CD8-positive, alpha-beta memory T cell (primary cell): ENCODE measurements at regions not wholly inside any gene's neighbourhood (a gene's known extent, or its start where the extent isn't known, plus 50 kb on each side); places are given as distances from the start of the nearest gene placed in this dataset.

Experiments
- CTCF ChIA-PET: fragments of 350-600 bp; sonication (Branson Sonifier 250); formaldehyde crosslinking; loops from one replicate; lab custom pipeline; 2021; ENCODE audit warnings: antibody characterized with exemption; lab: Charles Lee
- POLR2A ChIA-PET: fragments of 350-600 bp; sonication (Branson Sonifier 250); formaldehyde crosslinking; loops from one replicate; lab custom pipeline; 2021; ENCODE audit warnings: antibody characterized with exemption; lab: Charles Lee
- DNase-seq, 5 donors: peaks; one replicate each; pipeline versions ENCODE4 v3.0.0 to v3.0.0-alpha.2; 2020 to 2022; ENCODE audit warnings: mixed read lengths in 1 of 5
- H3K27ac ChIP-seq: one replicate; pipeline ENCODE4 v1.7.0; 2013; ENCODE audit warnings: low read depth, mild to moderate bottlenecking, low read length, moderate library complexity
- H3K27me3 ChIP-seq: 2 replicates; pipeline ENCODE4 v1.7.0; 2013; ENCODE audit warnings: low read length, mild to moderate bottlenecking; ENCODE audit not compliant: insufficient read depth, poor library complexity, severe bottlenecking
- H3K36me3 ChIP-seq: 2 replicates; pipeline ENCODE4 v1.7.0; 2013; ENCODE audit warnings: mild to moderate bottlenecking, low read length, moderate library complexity; ENCODE audit not compliant: insufficient read depth
- H3K4me1 ChIP-seq: 2 replicates; pipeline ENCODE4 v1.7.0; 2013; ENCODE audit warnings: mild to moderate bottlenecking, low read length, moderate library complexity; ENCODE audit not compliant: insufficient read depth
- H3K4me3 ChIP-seq: 2 replicates; pipeline ENCODE4 v1.7.0; 2013; ENCODE audit warnings: mild to moderate bottlenecking, low read length
- H3K9me3 ChIP-seq: 2 replicates; pipeline ENCODE4 v1.7.0; 2013; ENCODE audit warnings: mild to moderate bottlenecking, low read length
- H3K27ac Mint-ChIP-seq, 8 donors: one replicate each; pipeline ENCODE4 v1.8.0; 2020 to 2021; ENCODE audit warnings: mixed read lengths in 8 of 8, mild to moderate bottlenecking in 6 of 8, inconsistent platforms in 3 of 8, moderate library complexity in 3 of 8
- H3K27me3 Mint-ChIP-seq, 2 donors: one replicate each; pipeline ENCODE4 v1.8.0; 2020 to 2021; ENCODE audit warnings: mixed read lengths in 2 of 2, mild to moderate bottlenecking in 1 of 2, moderate library complexity in 1 of 2
- H3K36me3 Mint-ChIP-seq, 3 donors: one replicate each; pipeline ENCODE4 v1.8.0; 2020 to 2021; ENCODE audit warnings: mixed read lengths in 3 of 3, inconsistent platforms in 1 of 3, mild to moderate bottlenecking in 1 of 3
- H3K4me1 Mint-ChIP-seq, 3 donors: one replicate each; pipeline ENCODE4 v1.8.0; 2020 to 2021; ENCODE audit warnings: mixed read lengths in 3 of 3, inconsistent platforms in 1 of 3, mild to moderate bottlenecking in 1 of 3
- H3K4me3 Mint-ChIP-seq, 7 donors: one replicate each; pipeline ENCODE4 v1.8.0; 2020 to 2021; ENCODE audit warnings: mixed read lengths in 7 of 7, mild to moderate bottlenecking in 6 of 7, moderate library complexity in 4 of 7, inconsistent platforms in 2 of 7
- H3K9me3 Mint-ChIP-seq, 5 donors: one replicate each; pipeline ENCODE4 v1.8.0; 2020 to 2022; ENCODE audit warnings: mixed read lengths in 5 of 5, mild to moderate bottlenecking in 3 of 5, moderate library complexity in 2 of 5, inconsistent platforms in 1 of 5

DNA sequence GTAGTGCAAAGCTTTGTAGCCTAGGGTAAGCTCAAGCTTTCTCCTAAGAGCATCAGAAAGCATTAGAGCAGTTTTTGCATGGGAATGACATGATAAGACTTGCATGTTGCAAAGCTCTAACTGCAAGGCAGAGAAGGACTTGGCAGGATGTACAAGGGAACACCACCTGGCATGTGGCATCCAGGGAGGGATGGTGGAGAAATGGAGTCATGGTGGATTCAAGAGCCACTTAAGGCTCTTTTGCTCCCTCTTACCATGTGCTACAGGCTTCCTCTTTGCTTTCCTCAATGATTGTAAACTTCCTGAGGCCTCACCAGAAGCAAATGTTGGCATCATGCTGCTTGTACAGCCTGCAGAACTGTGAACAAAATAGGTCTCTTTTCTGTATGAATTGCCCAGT, 266.0 kb downstream of the GLI2 start:
- Mint-ChIP-seq H3K4me1 (no peaks in the 10 kb centered on the region), H3K9me3 (no peaks in the 10 kb centered on the region), H3K4me3 (no peak overlapping the region), H3K36me3 (no peaks in the 10 kb centered on the region), H3K27me3 (no peaks in the 10 kb centered on the region), H3K27ac (no peak overlapping the region)
- H3K9me3 ChIP-seq: no peaks in the 10 kb centered on the region
- CTCF ChIA-PET: no interaction called here
- no peak overlapping the region for H3K27ac ChIP-seq
- H3K27me3 ChIP-seq: no peaks in the 10 kb centered on the region
- no peak for DNase-seq
- POLR2A ChIA-PET: no interaction called here
- H3K4me1 ChIP-seq: no peaks in the 10 kb centered on the region
- no peak overlapping the region for H3K4me3 ChIP-seq
- no peaks in the 10 kb centered on the region for H3K36me3 ChIP-seq

DNA sequence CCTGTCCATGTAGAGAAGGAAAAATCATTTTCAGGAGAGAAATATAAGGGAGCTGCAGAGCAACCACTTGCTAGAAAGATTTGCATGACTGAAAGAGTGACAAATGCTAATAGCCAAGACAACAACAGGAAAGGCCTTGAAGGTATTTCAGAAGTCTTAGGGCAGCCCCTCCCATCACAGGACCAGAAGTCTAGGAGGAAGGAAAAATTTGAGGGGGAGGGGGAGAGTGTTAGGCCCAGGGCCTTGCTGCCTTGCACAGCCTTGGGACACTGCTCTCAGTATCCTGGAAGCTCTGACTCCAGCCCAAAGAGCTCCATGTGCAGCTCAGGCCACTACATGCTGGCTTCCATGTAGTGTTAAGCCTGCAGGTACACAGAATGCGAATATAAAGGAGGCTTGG, 266.9 kb downstream of the GLI2 start:
- CTCF ChIA-PET: no interaction called here
- Mint-ChIP-seq H3K4me3 (no peak overlapping the region), H3K4me1 (no peaks in the 10 kb centered on the region), H3K36me3 (no peaks in the 10 kb centered on the region), H3K27me3 (no peaks in the 10 kb centered on the region), H3K9me3 (peaks cover 0 to under 1% (median 0%) of the 10 kb centered on the region in 5 donors), H3K27ac (no peak overlapping the region)
- Histone ChIP-seq H3K4me3 (no peak overlapping the region), H3K4me1 (no peaks in the 10 kb centered on the region), H3K9me3 (no peaks in the 10 kb centered on the region), H3K27ac (no peak overlapping the region), H3K27me3 (no peaks in the 10 kb centered on the region), H3K36me3 (no peaks in the 10 kb centered on the region)
- DNase-seq: no peak
- POLR2A ChIA-PET: no interaction called here

DNA sequence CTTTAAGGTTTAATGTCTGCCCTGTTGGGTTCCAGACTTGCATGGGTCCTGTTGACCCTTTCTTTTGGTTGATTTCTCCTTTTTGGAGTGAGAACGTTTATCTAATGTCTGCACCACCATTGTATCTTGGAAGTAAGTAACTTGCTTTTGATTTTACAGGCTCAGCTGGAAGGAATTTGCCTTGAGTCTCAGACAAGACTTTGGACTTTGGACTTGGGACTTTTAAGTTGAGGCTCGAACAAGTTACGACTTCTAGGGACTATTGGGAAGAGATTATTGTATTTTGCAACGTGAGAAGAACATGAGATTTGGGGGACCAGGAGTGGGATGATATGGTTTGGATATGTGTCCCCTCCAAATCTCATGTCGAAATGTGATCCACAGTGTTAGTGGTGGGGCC, 267.7 kb downstream of the GLI2 start:
- H3K4me3 Mint-ChIP-seq: no peak overlapping the region
- CTCF ChIA-PET: no interaction called here
- Histone ChIP-seq H3K4me1 (no peaks in the 10 kb centered on the region), H3K9me3 (no peaks in the 10 kb centered on the region), H3K27me3 (no peaks in the 10 kb centered on the region), H3K36me3 (no peaks in the 10 kb centered on the region), H3K27ac (no peak overlapping the region), H3K4me3 (no peak overlapping the region)
- DNase-seq: no peak
- no peaks in the 10 kb centered on the region for H3K36me3 Mint-ChIP-seq
- peaks cover 0 to 5% of the 10 kb centered on the region in 2 donors for H3K27me3 Mint-ChIP-seq
- H3K27ac Mint-ChIP-seq: no peak overlapping the region
- no peaks in the 10 kb centered on the region for H3K4me1 Mint-ChIP-seq
- POLR2A ChIA-PET: no interaction called here
- H3K9me3 Mint-ChIP-seq: peaks cover 0 to 5% (median 1%) of the 10 kb centered on the region in 5 donors

DNA sequence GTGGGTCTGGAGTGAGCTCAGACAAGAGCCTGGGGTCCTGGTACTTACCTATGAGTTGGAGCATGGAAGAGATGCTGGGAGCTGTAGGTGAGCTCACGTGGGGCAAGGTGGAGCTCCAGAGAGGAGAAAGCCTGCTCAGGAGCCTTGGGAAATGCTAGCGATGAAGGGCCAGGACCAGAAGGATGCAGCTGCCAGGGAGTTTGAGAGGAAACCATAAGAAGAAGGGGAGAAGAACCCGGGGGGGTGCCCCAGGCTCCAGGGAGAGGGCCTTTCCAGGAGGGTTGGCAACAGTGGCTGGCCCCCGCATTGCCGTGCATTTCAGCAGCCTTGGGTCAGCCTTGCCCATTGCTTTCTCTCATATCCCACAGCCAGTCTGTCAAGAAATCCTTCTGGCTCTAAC, 268.7 kb downstream of the GLI2 start:
- no peak overlapping the region for H3K4me3 ChIP-seq
- Mint-ChIP-seq H3K27ac (no peak overlapping the region), H3K9me3 (peaks cover 0 to 5% (median 1%) of the 10 kb centered on the region in 5 donors), H3K36me3 (no peaks in the 10 kb centered on the region), H3K4me1 (no peaks in the 10 kb centered on the region), H3K4me3 (no peak overlapping the region), H3K27me3 (peaks cover 4 to 13% of the 10 kb centered on the region in 2 donors)
- H3K27me3 ChIP-seq: no peaks in the 10 kb centered on the region
- H3K27ac ChIP-seq: no peak overlapping the region
- POLR2A ChIA-PET: no interaction called here
- H3K9me3 ChIP-seq: no peaks in the 10 kb centered on the region
- no peaks in the 10 kb centered on the region for H3K36me3 ChIP-seq
- no peaks in the 10 kb centered on the region for H3K4me1 ChIP-seq
- CTCF ChIA-PET: no interaction called here
- DNase-seq: no peak

DNA sequence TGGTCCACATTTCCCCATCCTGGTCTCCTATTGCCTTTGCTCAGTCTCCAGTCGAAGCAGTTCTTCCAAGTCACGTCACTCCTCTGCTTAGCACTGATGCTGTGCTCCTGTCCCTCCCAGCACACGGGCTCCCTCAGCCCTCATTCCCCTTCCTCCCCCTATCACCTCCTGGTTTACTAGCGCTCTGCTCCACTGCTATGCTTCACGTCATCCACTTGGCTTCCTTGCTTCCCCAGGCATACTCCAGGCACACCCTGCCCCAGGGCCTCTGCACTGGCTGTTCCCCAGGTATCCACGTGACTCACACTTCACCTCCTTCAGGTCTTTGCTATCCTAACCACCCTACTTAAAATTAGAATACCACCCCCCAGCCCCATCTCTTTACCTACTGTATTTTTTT, 269.3 kb downstream of the GLI2 start:
- H3K36me3 Mint-ChIP-seq: no peaks in the 10 kb centered on the region
- CTCF ChIA-PET: no interaction called here
- POLR2A ChIA-PET: no interaction called here
- H3K4me3 ChIP-seq: no peak overlapping the region
- H3K27ac ChIP-seq: no peak overlapping the region
- H3K27ac Mint-ChIP-seq: no peak overlapping the region
- H3K27me3 Mint-ChIP-seq: peaks cover 4 to 16% of the 10 kb centered on the region in 2 donors
- DNase-seq: no peak
- H3K9me3 ChIP-seq: no peaks in the 10 kb centered on the region
- no peaks in the 10 kb centered on the region for H3K4me1 ChIP-seq
- H3K4me1 Mint-ChIP-seq: no peaks in the 10 kb centered on the region
- no peaks in the 10 kb centered on the region for H3K27me3 ChIP-seq
- H3K36me3 ChIP-seq: no peaks in the 10 kb centered on the region
- no peak overlapping the region for H3K4me3 Mint-ChIP-seq
- H3K9me3 Mint-ChIP-seq: peaks cover 0 to 5% (median 1%) of the 10 kb centered on the region in 5 donors

DNA sequence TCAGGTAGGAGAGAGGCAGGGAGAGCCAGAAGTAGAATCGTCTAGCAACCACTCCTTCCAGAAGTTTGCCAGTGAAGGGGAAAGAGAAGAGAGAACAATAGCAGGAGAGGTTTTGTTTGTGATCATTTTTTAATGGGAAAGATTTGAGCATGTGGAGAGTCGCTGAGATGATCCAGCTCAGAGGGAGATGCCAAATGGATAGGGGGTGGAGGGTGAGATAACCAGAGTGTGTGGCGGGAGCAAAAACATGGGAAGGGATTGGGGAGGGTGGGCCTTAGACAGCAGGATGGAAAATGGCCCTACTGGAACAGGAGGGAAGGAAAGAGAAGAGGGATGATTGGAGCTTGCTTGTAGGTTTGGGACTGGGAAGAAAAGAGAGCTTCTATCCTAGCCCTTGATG, 269.8 kb downstream of the GLI2 start:
- no peaks in the 10 kb centered on the region for H3K9me3 ChIP-seq
- no peaks in the 10 kb centered on the region for H3K27me3 ChIP-seq
- no peak for DNase-seq
- H3K4me1 Mint-ChIP-seq: no peaks in the 10 kb centered on the region
- H3K27ac ChIP-seq: no peak overlapping the region
- H3K4me1 ChIP-seq: no peaks in the 10 kb centered on the region
- peaks cover 4 to 16% of the 10 kb centered on the region in 2 donors for H3K27me3 Mint-ChIP-seq
- no peak overlapping the region for H3K4me3 ChIP-seq
- H3K4me3 Mint-ChIP-seq: no peak overlapping the region
- H3K36me3 Mint-ChIP-seq: no peaks in the 10 kb centered on the region
- no peaks in the 10 kb centered on the region for H3K36me3 ChIP-seq
- ChIA-PET POLR2A (no interaction called here), CTCF (no interaction called here)
- H3K27ac Mint-ChIP-seq: no peak overlapping the region
- H3K9me3 Mint-ChIP-seq: peaks cover 0 to 5% (median 3%) of the 10 kb centered on the region in 5 donors

DNA sequence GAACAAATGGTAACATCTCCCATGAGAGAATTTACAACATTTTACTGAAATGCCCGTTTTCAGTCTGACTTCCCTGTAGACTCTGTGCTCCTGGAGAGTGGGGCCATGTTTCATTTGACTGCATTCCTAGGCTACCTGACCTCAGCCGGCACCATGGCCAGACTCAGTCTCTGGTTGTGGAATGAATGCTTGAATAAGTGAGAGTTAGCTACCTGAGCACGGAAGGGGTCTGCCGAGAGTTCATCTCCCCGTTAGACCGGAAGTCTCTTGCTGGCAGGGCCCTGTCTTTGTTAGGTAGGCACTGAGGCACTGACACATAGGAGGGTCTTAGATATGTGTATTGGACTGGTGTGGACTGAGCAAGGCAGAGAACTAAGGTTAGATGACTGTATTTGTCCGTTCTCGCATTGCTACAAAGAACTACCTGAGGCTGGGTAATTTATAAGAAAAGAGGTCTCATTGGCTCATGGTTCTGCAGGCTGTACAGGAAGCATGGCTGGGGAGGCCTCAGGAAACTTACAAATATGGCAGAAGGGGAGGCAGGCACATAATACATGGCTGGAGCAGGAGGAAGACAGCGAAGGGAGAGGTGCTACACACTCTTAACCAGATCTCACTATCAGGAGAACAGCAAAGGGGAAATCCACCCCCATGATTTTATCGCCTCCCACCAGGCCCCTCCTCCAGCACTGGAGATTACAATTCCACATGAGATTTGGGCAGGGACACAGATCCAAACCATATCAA, 271.2 kb downstream of the GLI2 start:
- ChIA-PET POLR2A (no interaction called here), CTCF (no interaction called here)
- DNase-seq: no peak
- Histone ChIP-seq H3K27ac (no peak overlapping the region), H3K4me3 (no peak overlapping the region), H3K36me3 (no peaks in the 10 kb centered on the region), H3K27me3 (no peaks in the 10 kb centered on the region), H3K4me1 (no peaks in the 10 kb centered on the region), H3K9me3 (no peaks in the 10 kb centered on the region)
- H3K36me3 Mint-ChIP-seq: no peaks in the 10 kb centered on the region
- H3K4me3 Mint-ChIP-seq: no peak overlapping the region
- peaks cover 6 to 16% of the 10 kb centered on the region in 2 donors for H3K27me3 Mint-ChIP-seq
- H3K4me1 Mint-ChIP-seq: no peaks in the 10 kb centered on the region
- H3K27ac Mint-ChIP-seq: no peak overlapping the region
- H3K9me3 Mint-ChIP-seq: peaks cover 0 to 13% (median 3%) of the 10 kb centered on the region in 5 donors

DNA sequence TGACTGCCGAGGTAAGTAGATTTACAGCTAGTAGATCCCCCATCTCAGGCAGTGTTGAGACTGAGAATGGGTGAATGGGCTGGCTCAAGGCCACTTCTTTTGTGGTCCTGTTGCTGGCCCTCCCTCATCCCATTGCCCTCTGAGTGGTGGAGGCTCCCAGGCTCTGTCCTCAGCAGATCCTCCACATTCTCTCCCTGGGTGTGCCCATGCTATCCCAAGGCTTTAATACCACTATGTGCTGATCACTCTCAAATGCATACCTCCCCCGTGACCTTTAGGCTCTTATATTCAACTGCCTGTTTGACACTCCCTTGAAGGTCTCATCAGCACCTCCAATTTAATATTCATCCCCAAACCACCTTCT, 271.8 kb downstream of the GLI2 start:
- ChIA-PET POLR2A (no interaction called here), CTCF (no interaction called here)
- Histone ChIP-seq H3K4me1 (no peaks in the 10 kb centered on the region), H3K27ac (no peak overlapping the region), H3K4me3 (no peak overlapping the region), H3K36me3 (no peaks in the 10 kb centered on the region), H3K9me3 (no peaks in the 10 kb centered on the region), H3K27me3 (no peaks in the 10 kb centered on the region)
- Mint-ChIP-seq H3K27ac (no peak overlapping the region), H3K4me3 (no peak overlapping the region), H3K36me3 (no peaks in the 10 kb centered on the region), H3K9me3 (peaks cover 0 to 13% (median 3%) of the 10 kb centered on the region in 5 donors), H3K4me1 (no peaks in the 10 kb centered on the region), H3K27me3 (peaks cover 6 to 16% of the 10 kb centered on the region in 2 donors)
- no peak for DNase-seq
